SK-N-SH (cell line): ENCODE measurements at regions not wholly inside any gene's neighbourhood (a gene's known extent, or its start where the extent isn't known, plus 50 kb on each side); places are given as distances from the start of the nearest gene placed in this dataset.

Source experiments
- CTCF ChIA-PET: fragments of 300-600, 350-600 bp; formaldehyde crosslinking; extraction: SDS; loops from one replicate; lab custom pipeline; 2021; lab: Yijun Ruan, JAX
- POLR2A ChIA-PET: fragments of 350-600 bp; sonication (Branson Sonifier 250); formaldehyde crosslinking; extraction: SDS; loops from one replicate; lab custom pipeline; 2020; ENCODE audit warnings: antibody characterized with exemption, inconsistent platforms; lab: Yijun Ruan, JAX
- DNase-seq: peaks from one replicate; pipeline ENCODE4 v3.0.0; 2012
- H2AFZ ChIP-seq: fragments of 200-600 bp; sonication (generic); 2 replicates; pipeline ENCODE4 v1.8.1; 2016; ENCODE audit warnings: antibody characterized with exemption, mild to moderate bottlenecking, low read depth
- H3F3A ChIP-seq: fragments of 200-600 bp; sonication (generic); replicated peaks from 2 replicates; pipeline ENCODE3; 2016; ENCODE audit warnings: antibody characterized with exemption, mild to moderate bottlenecking; ENCODE audit not compliant: insufficient read depth
- H3K27ac ChIP-seq, 2 experiments: fragments of 200-500 bp in 1 of 2; fragments of 200-600 bp in 1 of 2; sonication (Bioruptor generic) in 1 of 2; sonication (generic), shearing (Covaris generic) in 1 of 2; 2 replicates each; pipeline versions ENCODE4 v1.5.1 to v1.6.1; 2014 to 2016; ENCODE audit warnings: low read depth in 2 of 2, inconsistent platforms in 1 of 2, low read length in 1 of 2, mild to moderate bottlenecking in 1 of 2, mixed read lengths in 1 of 2
- H3K27me3 ChIP-seq: fragments of 200-600 bp; sonication (generic), shearing (Covaris generic); 2 replicates; pipeline ENCODE4 v1.6.1; 2016; ENCODE audit warnings: mixed run types; ENCODE audit not compliant: insufficient read depth
- H3K36me3 ChIP-seq, 2 experiments: fragments of 200-500 bp in 1 of 2; fragments of 200-600 bp in 1 of 2; sonication (Bioruptor generic) in 1 of 2; sonication (generic) in 1 of 2; replicated peaks in 1 of 2; 2 replicates each; pipeline versions ENCODE3 to v1.5.1; 2014 to 2016; ENCODE audit warnings: low read length in 1 of 2, mild to moderate bottlenecking in 1 of 2; ENCODE audit not compliant: insufficient read depth in 2 of 2, control insufficient read depth in 1 of 2
- H3K4me1 ChIP-seq, 2 experiments: fragments of 200-500 bp in 1 of 2; fragments of 200-600 bp in 1 of 2; sonication (Bioruptor generic) in 1 of 2; sonication (generic), shearing (Covaris generic) in 1 of 2; 2 replicates each; pipeline versions ENCODE4 v1.5.1 to v1.6.1; 2014 to 2016; ENCODE audit warnings: low read depth in 1 of 2, low read length in 1 of 2, mixed run types in 1 of 2; ENCODE audit not compliant: insufficient read depth in 2 of 2, control insufficient read depth in 1 of 2
- H3K4me2 ChIP-seq: fragments of 200-600 bp; sonication (generic), shearing (Covaris generic); 2 replicates; pipeline ENCODE4 v1.6.1; 2017; ENCODE audit warnings: mixed run types
- H3K4me3 ChIP-seq, 2 experiments: fragments of 200-500 bp in 1 of 2; fragments of 200-600 bp in 1 of 2; sonication (Bioruptor generic) in 1 of 2; sonication (generic), shearing (Covaris generic) in 1 of 2; 2 replicates each; pipeline versions ENCODE4 v1.5.1 to v1.8.1; 2014 to 2016; ENCODE audit warnings: low read depth in 2 of 2, inconsistent platforms in 1 of 2, low read length in 1 of 2, mild to moderate bottlenecking in 1 of 2, mixed read lengths in 1 of 2, moderate library complexity in 1 of 2
- H3K79me2 ChIP-seq: fragments of 200-600 bp; sonication (generic); 2 replicates; pipeline ENCODE4 v1.8.1; 2017; ENCODE audit warnings: mild to moderate bottlenecking; ENCODE audit not compliant: insufficient read depth
- H3K9ac ChIP-seq: fragments of 200-600 bp; sonication (generic); 2 replicates; pipeline ENCODE4 v1.6.1; 2017; ENCODE audit warnings: mixed run types
- H3K9me2 ChIP-seq: fragments of 200-600 bp; sonication (generic); 2 replicates; pipeline ENCODE4 v1.6.1; 2017; ENCODE audit warnings: mixed run types
- H3K9me3 ChIP-seq: fragments of 200-600 bp; sonication (generic); 2 replicates; pipeline ENCODE4 v1.6.1; 2017; ENCODE audit warnings: mixed run types, mild to moderate bottlenecking, moderate library complexity
- H4K20me1 ChIP-seq: fragments of 200-600 bp; sonication (generic); 2 replicates; pipeline ENCODE4 v1.6.1; 2017; ENCODE audit warnings: mild to moderate bottlenecking, mixed run types; ENCODE audit not compliant: insufficient read depth
- CHD2 ChIP-seq: fragments of 150-350 bp; IDR thresholded peaks from 2 replicates; pipeline ENCODE4 v1.6.1; 2018; ENCODE audit warnings: low read length; ENCODE audit not compliant: partially characterized antibody
- EP300 ChIP-seq, 2 experiments: IDR thresholded peaks; 2 replicates each; pipeline versions ENCODE4 v1.4.0 to v1.6.1; 2012; ENCODE audit warnings: borderline replicate concordance in 1 of 2, low read depth in 1 of 2, low read length in 1 of 2
- EZH2phosphoT487 ChIP-seq: fragments of 200-600 bp; sonication (generic); IDR thresholded peaks from 2 replicates; pipeline ENCODE4 v1.6.1; 2017; ENCODE audit warnings: low read depth, mixed run types, mild to moderate bottlenecking, antibody characterized with exemption, moderate library complexity, borderline replicate concordance
- FOSL2 ChIP-seq: IDR thresholded peaks from 2 replicates; pipeline ENCODE4 v1.4.0; 2012; ENCODE audit warnings: low read depth, mild to moderate bottlenecking, moderate library complexity, borderline replicate concordance
- MEF2A ChIP-seq: IDR thresholded peaks from 2 replicates; pipeline ENCODE4 v1.4.0; 2012; ENCODE audit warnings: low read depth, borderline replicate concordance
- NFIC ChIP-seq: IDR thresholded peaks from 2 replicates; pipeline ENCODE4 v1.4.0; 2012; ENCODE audit warnings: borderline replicate concordance
- RAD21 ChIP-seq: IDR thresholded peaks from 2 replicates; pipeline ENCODE4 v1.6.1; 2012; ENCODE audit warnings: mild to moderate bottlenecking, low read length
- SIN3A ChIP-seq: IDR thresholded peaks from 2 replicates; pipeline ENCODE4 v1.6.1; 2012; ENCODE audit warnings: low read depth, mild to moderate bottlenecking, low read length, moderate library complexity, borderline replicate concordance
- TAF1 ChIP-seq: IDR thresholded peaks from 2 replicates; pipeline ENCODE4 v1.6.1; 2012; ENCODE audit warnings: low read depth, mild to moderate bottlenecking, low read length, moderate library complexity, borderline replicate concordance
- TCF12 ChIP-seq: IDR thresholded peaks from 2 replicates; pipeline ENCODE4 v1.4.0; 2012
- YY1 ChIP-seq: IDR thresholded peaks from 2 replicates; pipeline ENCODE4 v1.4.0; 2012; ENCODE audit warnings: low read depth, mild to moderate bottlenecking
- WGBS: methylation state at CpG from one replicate; pipeline ENCODE4 v1.1.6; 2017; ENCODE audit warnings: low lambda C conversion rate; 5-methylcytosine and 5-hydroxymethylcytosine counted together
- TF ChIP-seq, protein P1 (sequence below): fragments of 150-350 bp; IDR thresholded peaks from 2 replicates; pipeline ENCODE4 v1.6.1; 2016; ENCODE audit warnings: mild to moderate bottlenecking, low read depth, low read length
- TF ChIP-seq, protein P2 (sequence below): fragments of 150-350 bp; IDR thresholded peaks from 2 replicates; pipeline ENCODE4 v1.6.1; 2017; ENCODE audit warnings: antibody characterized with exemption, low read length, low read depth, borderline replicate concordance
- TF ChIP-seq, protein P3 (sequence below): IDR thresholded peaks from 2 replicates; pipeline ENCODE4 v1.4.0; 2012; ENCODE audit warnings: low read depth
- TF ChIP-seq, protein P4 (sequence below): fragments of 200-600 bp; sonication (generic); IDR thresholded peaks from 2 replicates; pipeline ENCODE4 v1.6.1; 2017; ENCODE audit warnings: antibody characterized with exemption, mild to moderate bottlenecking, moderate library complexity
- TF ChIP-seq, protein P5 (sequence below): IDR thresholded peaks from 2 replicates; pipeline ENCODE4 v1.4.0; 2012; ENCODE audit warnings: low read depth, borderline replicate concordance

DNA sequence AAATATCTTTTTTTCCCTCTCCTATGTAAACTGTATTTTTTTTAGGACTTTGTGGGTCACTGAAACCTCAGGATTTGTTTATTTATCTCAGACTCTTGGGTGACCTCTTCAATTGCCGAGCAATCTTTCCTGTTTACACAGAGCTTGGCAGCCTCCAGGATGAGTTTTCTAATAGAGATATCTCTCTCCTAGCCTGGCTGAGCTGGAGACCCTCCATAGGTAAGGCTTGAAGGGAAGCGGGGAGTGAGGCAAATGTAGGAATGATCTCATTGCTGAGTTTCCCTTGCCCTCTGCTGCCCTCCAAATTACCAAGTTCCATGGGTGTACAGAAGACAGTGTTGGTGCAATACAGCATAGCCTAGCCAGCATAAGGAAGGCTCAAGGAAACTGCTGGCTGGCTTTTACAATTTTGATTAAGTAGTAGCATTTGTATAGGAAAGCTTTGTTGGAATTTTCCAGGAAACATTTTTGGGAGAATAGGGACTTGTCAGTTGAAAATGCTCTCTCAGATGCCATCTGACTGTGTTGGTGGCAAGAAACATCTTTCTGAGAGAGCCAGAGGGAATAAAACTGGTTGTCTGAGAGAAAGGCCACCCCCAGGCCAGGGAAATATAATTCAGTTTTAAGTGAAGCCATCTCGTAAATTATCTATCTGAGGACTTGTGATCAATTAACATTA is 116.0 kb downstream of the NMUR2 start:
- H3K9me2 ChIP-seq, result no peaks in the 10 kb centered on the region
- TF ChIP-seq EP300 (IDR thresholded peaks at IDR 0.05; ENCODE audit: borderline replicate concordance in 1 of 2, low read depth in 1 of 2, low read length in 1 of 2) (no peak), TCF12 (no peak), RAD21 (no peak), TAF1 (no peak), MEF2A (no peak), CHD2 (no peak), SIN3A (no peak), NFIC (no peak)
- TF ChIP-seq, protein P1, sequence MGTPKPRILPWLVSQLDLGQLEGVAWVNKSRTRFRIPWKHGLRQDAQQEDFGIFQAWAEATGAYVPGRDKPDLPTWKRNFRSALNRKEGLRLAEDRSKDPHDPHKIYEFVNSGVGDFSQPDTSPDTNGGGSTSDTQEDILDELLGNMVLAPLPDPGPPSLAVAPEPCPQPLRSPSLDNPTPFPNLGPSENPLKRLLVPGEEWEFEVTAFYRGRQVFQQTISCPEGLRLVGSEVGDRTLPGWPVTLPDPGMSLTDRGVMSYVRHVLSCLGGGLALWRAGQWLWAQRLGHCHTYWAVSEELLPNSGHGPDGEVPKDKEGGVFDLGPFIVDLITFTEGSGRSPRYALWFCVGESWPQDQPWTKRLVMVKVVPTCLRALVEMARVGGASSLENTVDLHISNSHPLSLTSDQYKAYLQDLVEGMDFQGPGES, result no peak
- TF ChIP-seq, protein P2, sequence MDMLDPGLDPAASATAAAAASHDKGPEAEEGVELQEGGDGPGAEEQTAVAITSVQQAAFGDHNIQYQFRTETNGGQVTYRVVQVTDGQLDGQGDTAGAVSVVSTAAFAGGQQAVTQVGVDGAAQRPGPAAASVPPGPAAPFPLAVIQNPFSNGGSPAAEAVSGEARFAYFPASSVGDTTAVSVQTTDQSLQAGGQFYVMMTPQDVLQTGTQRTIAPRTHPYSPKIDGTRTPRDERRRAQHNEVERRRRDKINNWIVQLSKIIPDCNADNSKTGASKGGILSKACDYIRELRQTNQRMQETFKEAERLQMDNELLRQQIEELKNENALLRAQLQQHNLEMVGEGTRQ, result no peak
- TF ChIP-seq, protein P3, sequence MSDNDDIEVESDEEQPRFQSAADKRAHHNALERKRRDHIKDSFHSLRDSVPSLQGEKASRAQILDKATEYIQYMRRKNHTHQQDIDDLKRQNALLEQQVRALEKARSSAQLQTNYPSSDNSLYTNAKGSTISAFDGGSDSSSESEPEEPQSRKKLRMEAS, result no peak
- TF ChIP-seq, all 33 proteins: peak for 0
- Histone ChIP-seq H3K4me3 (no peak overlapping the region), H2AFZ (no peak overlapping the region), H3F3A (no peaks in the 10 kb centered on the region), H3K4me2 (no peak overlapping the region), H3K9me3 (no peaks in the 10 kb centered on the region), H3K36me3 (no peaks in the 10 kb centered on the region), H3K4me1 (no peaks in the 10 kb centered on the region), H3K79me2 (no peaks in the 10 kb centered on the region), H3K27ac (no peak overlapping the region), H4K20me1 (no peaks in the 10 kb centered on the region), H3K27me3 (no peaks in the 10 kb centered on the region), H3K9ac (no peak overlapping the region)
- ChIA-PET POLR2A (no interaction called here), CTCF (no interaction called here)
- no peak for DNase-seq
- WGBS, result 0% methylated on average over 3 of the region's 3 CpGs

DNA sequence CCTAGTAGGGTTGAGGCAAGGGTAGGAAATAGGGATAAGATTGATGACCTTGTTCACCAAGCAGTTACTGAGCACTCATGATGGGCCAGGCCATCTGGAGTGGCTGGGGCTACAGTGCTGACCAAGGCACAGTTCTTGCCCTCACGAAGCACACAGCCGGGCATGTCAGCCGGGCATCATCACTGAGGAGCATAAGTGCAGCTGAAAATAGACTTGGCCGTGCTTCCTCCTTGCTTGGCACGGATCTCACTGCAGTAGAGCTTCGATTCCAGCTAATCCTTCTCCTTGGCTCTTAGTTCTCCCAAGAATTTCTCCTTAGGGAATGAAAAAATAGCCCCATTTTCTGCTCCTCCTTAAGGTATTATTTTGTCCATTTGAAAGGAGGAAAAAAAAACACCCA is 116.6 kb downstream of the NMUR2 start:
- H3F3A ChIP-seq, result no peaks in the 10 kb centered on the region
- POLR2A ChIA-PET, result no interaction called here
- WGBS, result 15% methylated on average over 6 of the region's 6 CpGs

More for the DNA sequence above, 116.6 kb downstream of the NMUR2 start:
- CTCF ChIA-PET, result no interaction called here
- no peaks in the 10 kb centered on the region for H3K27me3 ChIP-seq
- no peak for DNase-seq
- H3K79me2 ChIP-seq, result no peaks in the 10 kb centered on the region
- H3K4me1 ChIP-seq, result no peaks in the 10 kb centered on the region
- TF ChIP-seq FOSL2 (no peak), EZH2phosphoT487 (no peak), SIN3A (no peak), YY1 (no peak), RAD21 (no peak)
- TF ChIP-seq, protein P4, sequence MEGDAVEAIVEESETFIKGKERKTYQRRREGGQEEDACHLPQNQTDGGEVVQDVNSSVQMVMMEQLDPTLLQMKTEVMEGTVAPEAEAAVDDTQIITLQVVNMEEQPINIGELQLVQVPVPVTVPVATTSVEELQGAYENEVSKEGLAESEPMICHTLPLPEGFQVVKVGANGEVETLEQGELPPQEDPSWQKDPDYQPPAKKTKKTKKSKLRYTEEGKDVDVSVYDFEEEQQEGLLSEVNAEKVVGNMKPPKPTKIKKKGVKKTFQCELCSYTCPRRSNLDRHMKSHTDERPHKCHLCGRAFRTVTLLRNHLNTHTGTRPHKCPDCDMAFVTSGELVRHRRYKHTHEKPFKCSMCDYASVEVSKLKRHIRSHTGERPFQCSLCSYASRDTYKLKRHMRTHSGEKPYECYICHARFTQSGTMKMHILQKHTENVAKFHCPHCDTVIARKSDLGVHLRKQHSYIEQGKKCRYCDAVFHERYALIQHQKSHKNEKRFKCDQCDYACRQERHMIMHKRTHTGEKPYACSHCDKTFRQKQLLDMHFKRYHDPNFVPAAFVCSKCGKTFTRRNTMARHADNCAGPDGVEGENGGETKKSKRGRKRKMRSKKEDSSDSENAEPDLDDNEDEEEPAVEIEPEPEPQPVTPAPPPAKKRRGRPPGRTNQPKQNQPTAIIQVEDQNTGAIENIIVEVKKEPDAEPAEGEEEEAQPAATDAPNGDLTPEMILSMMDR, result no peak
- TF ChIP-seq, protein P5, sequence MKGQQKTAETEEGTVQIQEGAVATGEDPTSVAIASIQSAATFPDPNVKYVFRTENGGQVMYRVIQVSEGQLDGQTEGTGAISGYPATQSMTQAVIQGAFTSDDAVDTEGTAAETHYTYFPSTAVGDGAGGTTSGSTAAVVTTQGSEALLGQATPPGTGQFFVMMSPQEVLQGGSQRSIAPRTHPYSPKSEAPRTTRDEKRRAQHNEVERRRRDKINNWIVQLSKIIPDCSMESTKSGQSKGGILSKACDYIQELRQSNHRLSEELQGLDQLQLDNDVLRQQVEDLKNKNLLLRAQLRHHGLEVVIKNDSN, result no peak
- H3K9ac ChIP-seq, result no peak overlapping the region
- H3K4me3 ChIP-seq, result no peak overlapping the region
- no peaks in the 10 kb centered on the region for H3K36me3 ChIP-seq
- no peak overlapping the region for H3K27ac ChIP-seq
- no peak overlapping the region for H2AFZ ChIP-seq
- no peaks in the 10 kb centered on the region for H4K20me1 ChIP-seq
- no peaks in the 10 kb centered on the region for H3K9me2 ChIP-seq
- no peaks in the 10 kb centered on the region for H3K9me3 ChIP-seq
- H3K4me2 ChIP-seq, result no peak overlapping the region
